Stomach smooth muscle (tissue), 2 donors: ENCODE measurements at regions not wholly inside any gene's neighbourhood (a gene's known extent, or its start where the extent isn't known, plus 50 kb on each side); places are given as distances from the start of the nearest gene placed in this dataset.

ENCODE experiments used
- H3K27ac ChIP-seq: one replicate; pipeline ENCODE4 v1.7.0; 2013; ENCODE audit warnings: mild to moderate bottlenecking, low read length, inconsistent platforms
- H3K27me3 ChIP-seq, 2 donors: one replicate each; pipeline ENCODE4 v1.7.0; 2013; ENCODE audit warnings: low read length in 2 of 2; ENCODE audit not compliant: insufficient read depth in 2 of 2, control insufficient read depth in 1 of 2
- H3K36me3 ChIP-seq, 2 donors: one replicate each; pipeline ENCODE4 v1.7.0; 2013; ENCODE audit warnings: low read length in 2 of 2; ENCODE audit not compliant: control insufficient read depth in 2 of 2, insufficient read depth in 2 of 2
- H3K4me1 ChIP-seq: one replicate; pipeline ENCODE4 v1.7.0; 2013; ENCODE audit warnings: low read length; ENCODE audit not compliant: control insufficient read depth, insufficient read depth
- H3K4me3 ChIP-seq, 2 donors: one replicate each; pipeline ENCODE4 v1.7.0; 2013; ENCODE audit warnings: low read length in 2 of 2
- H3K9ac ChIP-seq, 2 donors: one replicate each; pipeline ENCODE4 v1.7.0; 2013; ENCODE audit warnings: low read length in 2 of 2, mild to moderate bottlenecking in 1 of 2
- H3K9me3 ChIP-seq, 2 donors: one replicate each; pipeline ENCODE4 v1.7.0; 2013; ENCODE audit warnings: low read length in 2 of 2; ENCODE audit not compliant: control insufficient read depth in 2 of 2
- donor health status: healthy.
- donor health status: Pancreatic carcinoma.

- H3K9me3 ChIP-seq: no peaks in the 10 kb centered on the region
These were observed 247.6 kb upstream of the RPS6KA3 start for GRCh38 chrX:20514358-20514757.

GRCh38 chrX:20513185-20513584, 246.5 kb upstream of the RPS6KA3 start:
- Histone ChIP-seq H3K27ac (no peak overlapping the region), H3K9ac (no peak overlapping the region), H3K9me3 (no peaks in the 10 kb centered on the region), H3K27me3 (no peaks in the 10 kb centered on the region), H3K4me3 (no peak overlapping the region), H3K4me1 (no peaks in the 10 kb centered on the region), H3K36me3 (no peaks in the 10 kb centered on the region)

More at GRCh38 chrX:20514358-20514757, 247.6 kb upstream of the RPS6KA3 start:
- no peak overlapping the region for H3K27ac ChIP-seq
- H3K4me3 ChIP-seq: no peak overlapping the region
- no peak overlapping the region for H3K9ac ChIP-seq
- no peaks in the 10 kb centered on the region for H3K27me3 ChIP-seq
- no peaks in the 10 kb centered on the region for H3K4me1 ChIP-seq
- H3K36me3 ChIP-seq: no peaks in the 10 kb centered on the region

GRCh38 chrX:20511792-20512191, 245.1 kb upstream of the RPS6KA3 start:
- H3K4me3 ChIP-seq: no peak overlapping the region
- no peaks in the 10 kb centered on the region for H3K36me3 ChIP-seq
- H3K9ac ChIP-seq: no peak overlapping the region
- no peaks in the 10 kb centered on the region for H3K27me3 ChIP-seq
- no peaks in the 10 kb centered on the region for H3K9me3 ChIP-seq
- H3K4me1 ChIP-seq: no peaks in the 10 kb centered on the region
- no peak overlapping the region for H3K27ac ChIP-seq

- Histone ChIP-seq H3K27ac (no peak overlapping the region), H3K27me3 (no peaks in the 10 kb centered on the region), H3K9ac (no peak overlapping the region), H3K4me3 (no peak overlapping the region), H3K36me3 (no peaks in the 10 kb centered on the region), H3K4me1 (no peaks in the 10 kb centered on the region), H3K9me3 (no peaks in the 10 kb centered on the region)
These were observed 241.4 kb upstream of the RPS6KA3 start for GRCh38 chrX:20507901-20508620.

GRCh38 chrX:20506739-20507138, 240.0 kb upstream of the RPS6KA3 start:
- no peaks in the 10 kb centered on the region for H3K36me3 ChIP-seq
- no peaks in the 10 kb centered on the region for H3K4me1 ChIP-seq
- no peaks in the 10 kb centered on the region for H3K27me3 ChIP-seq

GRCh38 chrX:20500949-20501348, 234.2 kb upstream of the RPS6KA3 start:
- Histone ChIP-seq H3K27ac (no peak overlapping the region), H3K9me3 (no peaks in the 10 kb centered on the region), H3K27me3 (peaks cover 0 to 4% of the 10 kb centered on the region in 2 donors), H3K4me3 (no peak overlapping the region), H3K4me1 (no peaks in the 10 kb centered on the region), H3K36me3 (no peaks in the 10 kb centered on the region), H3K9ac (no peak overlapping the region)

More at GRCh38 chrX:20506739-20507138, 240.0 kb upstream of the RPS6KA3 start:
- Histone ChIP-seq H3K9ac (no peak overlapping the region), H3K27ac (no peak overlapping the region), H3K9me3 (no peaks in the 10 kb centered on the region), H3K4me3 (no peak overlapping the region)

GRCh38 chrX:20500171-20500865, 233.6 kb upstream of the RPS6KA3 start:
- Histone ChIP-seq H3K36me3 (no peaks in the 10 kb centered on the region), H3K4me1 (no peaks in the 10 kb centered on the region), H3K27me3 (peaks cover 0 to 5% of the 10 kb centered on the region in 2 donors), H3K4me3 (no peak overlapping the region), H3K27ac (no peak overlapping the region), H3K9ac (no peak overlapping the region), H3K9me3 (no peaks in the 10 kb centered on the region)

- no peak overlapping the region for H3K27ac ChIP-seq
- peaks cover 0 to 5% of the 10 kb centered on the region in 2 donors for H3K27me3 ChIP-seq
- no peak overlapping the region for H3K9ac ChIP-seq
- H3K4me1 ChIP-seq: no peaks in the 10 kb centered on the region
- no peaks in the 10 kb centered on the region for H3K36me3 ChIP-seq
- no peaks in the 10 kb centered on the region for H3K9me3 ChIP-seq
- no peak overlapping the region for H3K4me3 ChIP-seq
These were observed 233.1 kb upstream of the RPS6KA3 start for GRCh38 chrX:20499763-20500162.

GRCh38 chrX:20498851-20499635, 232.3 kb upstream of the RPS6KA3 start:
- Histone ChIP-seq H3K27ac (no peak overlapping the region), H3K4me1 (no peaks in the 10 kb centered on the region), H3K9ac (no peak overlapping the region), H3K9me3 (no peaks in the 10 kb centered on the region), H3K27me3 (peaks cover 0 to 5% of the 10 kb centered on the region in 2 donors), H3K36me3 (no peaks in the 10 kb centered on the region), H3K4me3 (no peak overlapping the region)

GRCh38 chrX:20495575-20495974, 228.9 kb upstream of the RPS6KA3 start:
- no peak overlapping the region for H3K4me3 ChIP-seq
- no peaks in the 10 kb centered on the region for H3K36me3 ChIP-seq
- H3K9ac ChIP-seq: no peak overlapping the region
- H3K27me3 ChIP-seq: peaks cover 0 to 5% of the 10 kb centered on the region in 2 donors
- H3K9me3 ChIP-seq: no peaks in the 10 kb centered on the region
- H3K27ac ChIP-seq: no peak overlapping the region
- H3K4me1 ChIP-seq: no peaks in the 10 kb centered on the region
